ENCODE measurements at regions not wholly inside any gene's neighbourhood (a gene's known extent, or its start where the extent isn't known, plus 50 kb on each side); places are given as distances from the start of the nearest gene placed in this dataset.

GRCh38 chr4:126458993-126459392, 1144.2 kb downstream of the FAT4 start:
- no peak; the same call in 1 of the 2 replicates for TF ChIP-seq GATA2 (IDR thresholded peaks at IDR 0.05; ENCODE audit: low read depth, low read length)
- no peak for TF ChIP-seq GATA3 (IDR thresholded peaks at IDR 0.05; ENCODE audit: low read depth, low read length)

Data from SH-SY5Y (cell line).